ENCODE measurements at regions not wholly inside any gene's neighbourhood (a gene's known extent, or its start where the extent isn't known, plus 50 kb on each side); places are given as distances from the start of the nearest gene placed in this dataset.

GRCh38 chr13:47794963-47795362, 206.1 kb downstream of the SUCLA2 start:
- TF ChIP-seq, protein P1, sequence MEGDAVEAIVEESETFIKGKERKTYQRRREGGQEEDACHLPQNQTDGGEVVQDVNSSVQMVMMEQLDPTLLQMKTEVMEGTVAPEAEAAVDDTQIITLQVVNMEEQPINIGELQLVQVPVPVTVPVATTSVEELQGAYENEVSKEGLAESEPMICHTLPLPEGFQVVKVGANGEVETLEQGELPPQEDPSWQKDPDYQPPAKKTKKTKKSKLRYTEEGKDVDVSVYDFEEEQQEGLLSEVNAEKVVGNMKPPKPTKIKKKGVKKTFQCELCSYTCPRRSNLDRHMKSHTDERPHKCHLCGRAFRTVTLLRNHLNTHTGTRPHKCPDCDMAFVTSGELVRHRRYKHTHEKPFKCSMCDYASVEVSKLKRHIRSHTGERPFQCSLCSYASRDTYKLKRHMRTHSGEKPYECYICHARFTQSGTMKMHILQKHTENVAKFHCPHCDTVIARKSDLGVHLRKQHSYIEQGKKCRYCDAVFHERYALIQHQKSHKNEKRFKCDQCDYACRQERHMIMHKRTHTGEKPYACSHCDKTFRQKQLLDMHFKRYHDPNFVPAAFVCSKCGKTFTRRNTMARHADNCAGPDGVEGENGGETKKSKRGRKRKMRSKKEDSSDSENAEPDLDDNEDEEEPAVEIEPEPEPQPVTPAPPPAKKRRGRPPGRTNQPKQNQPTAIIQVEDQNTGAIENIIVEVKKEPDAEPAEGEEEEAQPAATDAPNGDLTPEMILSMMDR (IDR thresholded peaks at IDR 0.05): peak in 3 of 6 experiments; percentile 9 to 32 (median 24)
- no peak for TF ChIP-seq POLR2A (IDR thresholded peaks at IDR 0.05)

All from adrenal gland (tissue), 5 donors.